HG03432 (cell line): ENCODE measurements at regions not wholly inside any gene's neighbourhood (a gene's known extent, or its start where the extent isn't known, plus 50 kb on each side); places are given as distances from the start of the nearest gene placed in this dataset.

ENCODE experiments used
- ATAC-seq: cut with Tn5 transposase; IDR thresholded peaks from one replicate; pipeline ENCODE4 v1.9.1; 2021; ENCODE audit warnings: mild to moderate bottlenecking, moderate library complexity; ENCODE audit not compliant: unreplicated experiment

GRCh38 chr3:117439812-117440211, 730.2 kb downstream of the TUSC7 start:
- ATAC-seq = no peak

- no peak for ATAC-seq
Observed at GRCh38 chr3:117441851-117442250, 732.3 kb downstream of the TUSC7 start.

GRCh38 chr3:117442566-117442965, 733.0 kb downstream of the TUSC7 start:
- no peak for ATAC-seq

GRCh38 chr3:117443014-117443413, 733.4 kb downstream of the TUSC7 start:
- ATAC-seq = no peak

GRCh38 chr3:117444175-117444574, 734.6 kb downstream of the TUSC7 start:
- no peak for ATAC-seq

- ATAC-seq = no peak
Observed at GRCh38 chr3:117447419-117447818, 737.8 kb downstream of the TUSC7 start.

GRCh38 chr3:117450026-117450425, 740.4 kb downstream of the TUSC7 start:
- ATAC-seq = no peak

DNA sequence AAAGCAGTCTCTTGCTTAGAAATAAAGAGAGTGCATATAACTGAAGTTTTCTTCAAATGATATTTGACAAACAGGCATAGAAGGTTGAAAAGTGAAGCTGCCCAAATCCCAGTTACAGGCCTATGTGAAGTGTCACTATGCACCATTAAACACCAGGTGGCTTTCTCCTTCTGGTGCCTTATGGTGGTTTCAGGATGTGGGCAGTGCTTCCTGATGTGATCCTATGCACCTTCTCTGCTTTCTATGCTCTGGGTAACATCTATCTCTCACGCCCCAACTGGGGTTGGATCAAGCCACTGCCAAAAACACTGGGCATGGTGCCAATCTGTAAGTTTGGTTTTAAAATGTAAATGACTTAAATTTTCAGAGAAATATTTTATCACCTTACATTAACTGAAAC, 744.7 kb downstream of the TUSC7 start:
- peak; percentile 64 for ATAC-seq

DNA sequence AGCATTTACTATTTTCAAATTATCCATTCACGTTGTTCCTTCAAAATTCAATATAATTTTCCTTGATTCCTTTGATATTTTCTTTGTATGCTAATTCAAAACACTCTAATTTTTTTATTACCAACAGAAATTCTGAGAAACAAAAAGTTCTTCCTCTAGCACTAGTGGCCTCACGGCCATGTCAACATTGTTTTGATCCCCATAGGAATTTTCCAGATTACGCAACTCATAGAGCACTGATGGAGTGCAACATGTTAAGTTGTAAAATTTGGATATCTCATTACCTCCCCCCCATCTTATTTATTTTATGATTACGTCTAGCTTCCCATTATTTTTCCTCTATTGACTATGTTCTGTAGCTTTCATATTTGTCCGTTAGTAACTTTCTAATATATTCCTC, 745.3 kb downstream of the TUSC7 start:
- ATAC-seq = no peak

- ATAC-seq = no peak
Observed at GRCh38 chr3:117455782-117456181, 746.2 kb downstream of the TUSC7 start.

GRCh38 chr3:117463276-117464115, 753.9 kb downstream of the TUSC7 start:
- no peak for ATAC-seq

- no peak for ATAC-seq
Observed at GRCh38 chr3:117471831-117472230, 762.3 kb downstream of the TUSC7 start.

DNA sequence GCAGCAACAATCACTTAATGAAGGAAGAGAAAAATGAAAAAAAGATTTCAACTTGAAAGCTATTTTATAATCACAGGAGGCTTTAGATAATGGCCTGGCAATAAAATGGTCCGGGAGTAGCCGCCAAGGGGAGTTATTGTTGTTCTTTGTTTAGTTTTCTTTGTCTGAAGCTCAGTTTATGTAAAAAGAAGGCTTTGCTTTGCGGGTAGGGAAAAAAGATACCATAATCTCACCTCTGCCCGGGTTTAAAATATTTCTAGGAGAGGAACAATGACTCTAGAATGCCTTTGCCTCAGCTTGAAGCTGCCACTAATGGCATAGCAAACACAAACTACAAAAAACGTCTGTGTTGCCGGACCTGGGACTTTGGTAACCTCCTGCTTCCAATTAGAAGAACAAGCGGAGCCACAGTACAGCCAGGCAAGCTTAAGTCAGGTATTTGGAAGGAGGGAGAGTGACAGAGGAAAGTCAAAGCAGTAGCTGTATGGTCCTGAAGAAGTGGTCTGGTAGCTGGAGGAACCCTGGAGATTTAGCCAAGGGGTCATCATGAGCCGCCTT, 764.5 kb downstream of the TUSC7 start:
- ATAC-seq = no peak

DNA sequence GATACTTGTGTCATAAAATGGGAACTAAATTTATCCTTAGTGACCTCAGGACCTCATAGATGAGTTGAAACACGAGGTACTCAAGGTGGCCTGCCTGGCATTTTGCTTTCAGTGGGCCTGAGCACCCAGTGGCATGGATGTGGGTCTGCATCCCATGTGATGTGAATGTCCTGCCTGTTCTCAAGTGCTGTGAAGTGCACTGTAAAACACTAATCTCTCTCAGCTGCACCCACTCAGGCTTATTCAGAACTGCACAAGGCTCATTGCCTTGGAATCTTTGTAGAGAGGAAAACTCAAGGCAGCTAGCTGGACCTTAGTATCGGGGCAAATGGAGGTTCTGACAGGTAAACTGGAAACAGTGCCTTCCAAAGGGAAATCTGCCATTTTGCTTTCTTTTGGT, 767.0 kb downstream of the TUSC7 start:
- no peak for ATAC-seq

GRCh38 chr3:117477214-117477755, 767.7 kb downstream of the TUSC7 start:
- no peak for ATAC-seq

DNA sequence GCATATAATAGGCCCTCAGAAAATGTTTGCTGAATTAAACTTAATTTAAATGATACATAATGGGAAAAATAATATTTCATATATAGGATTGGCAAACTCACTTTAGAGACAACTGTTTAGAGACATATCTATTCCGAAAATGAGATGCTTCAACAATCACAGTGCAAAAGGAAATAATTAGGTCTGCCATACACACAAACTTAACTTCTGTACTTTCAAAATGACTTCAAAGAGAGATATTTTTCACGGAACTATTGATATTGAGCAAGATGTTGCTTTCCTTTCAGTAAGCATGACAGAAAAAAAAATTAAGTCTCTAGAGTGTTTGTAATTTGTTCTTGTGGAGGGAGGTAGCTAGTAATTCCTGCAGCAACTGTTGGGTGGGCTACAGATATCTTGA, 769.5 kb downstream of the TUSC7 start:
- ATAC-seq = peak; percentile 79

GRCh38 chr3:117480525-117480924, 770.9 kb downstream of the TUSC7 start:
- no peak for ATAC-seq

- ATAC-seq = no peak
Observed at GRCh38 chr3:117480972-117481371, 771.4 kb downstream of the TUSC7 start.

GRCh38 chr3:117483839-117484238, 774.3 kb downstream of the TUSC7 start:
- no peak for ATAC-seq

- ATAC-seq = peak; percentile 40
Observed at GRCh38 chr3:117485841-117486240, 776.3 kb downstream of the TUSC7 start.

- peak; percentile 90 for ATAC-seq
Observed at GRCh38 chr3:117486719-117487716, 777.4 kb downstream of the TUSC7 start.
